ENCODE measurements at regions not wholly inside any gene's neighbourhood (a gene's known extent, or its start where the extent isn't known, plus 50 kb on each side); places are given as distances from the start of the nearest gene placed in this dataset.
"Not testable (repeated sequence)": the region's sequence is repeated elsewhere in the genome, so short reads cannot be mapped to it uniquely, and the experiment has no call there.

GRCh38 chr6:169406804-169407203 lies 153.2 kb upstream of the THBS2 start:
- peaks cover 38 to 63% (median 51%) of the 10 kb centered on the region in 10 experiments for H3K4me1 ChIP-seq
- H3K9ac ChIP-seq = no peak overlapping the region
- peaks cover 49 to 84% (median 79%) of the 10 kb centered on the region in 11 experiments for H3K9me3 ChIP-seq (replicated peaks in 1 of 11)
- H3K4me3 ChIP-seq = no peak overlapping the region
- peak overlapping the region in 7 of 11 experiments; percentile 20 to 61 (median 36); a peak in 11 of 22 replicates for H3K4me2 ChIP-seq
- no peak for TF ChIP-seq Cebpa-rat (IDR thresholded peaks at IDR 0.05)
- H4K20me1 ChIP-seq = no peaks in the 10 kb centered on the region
- peaks cover 0 to 16% (median 0%) of the 10 kb centered on the region in 11 experiments; a peak in 2 of 22 replicates for H3K36me3 ChIP-seq
- peak overlapping the region in 4 of 11 experiments; percentile 4 to 96 (median 22); a peak in 5 of 22 replicates for H3K27ac ChIP-seq
- H3K27me3 ChIP-seq = no peaks in the 10 kb centered on the region

GRCh38 chr6:169406034-169406433 lies 152.4 kb upstream of the THBS2 start:
- peaks cover 0 to 14% (median 0%) of the 10 kb centered on the region in 11 experiments; a peak in 2 of 22 replicates for H3K36me3 ChIP-seq
- H3K4me1 ChIP-seq = peaks cover 30 to 55% (median 45%) of the 10 kb centered on the region in 10 experiments
- peak overlapping the region in 2 of 11 experiments; percentile 4 to 96; a peak in 2 of 22 replicates for H3K27ac ChIP-seq
- no peak for TF ChIP-seq Cebpa-rat (IDR thresholded peaks at IDR 0.05)
- H3K9me3 ChIP-seq (replicated peaks in 1 of 11) = peaks cover 41 to 77% (median 71%) of the 10 kb centered on the region in 11 experiments
- no peaks in the 10 kb centered on the region for H4K20me1 ChIP-seq
- H3K4me2 ChIP-seq = no peak overlapping the region
- no peaks in the 10 kb centered on the region for H3K27me3 ChIP-seq
- no peak overlapping the region for H3K9ac ChIP-seq
- no peak overlapping the region for H3K4me3 ChIP-seq

GRCh38 chr6:169404828-169405227 lies 151.2 kb upstream of the THBS2 start:
- H4K20me1 ChIP-seq = no peaks in the 10 kb centered on the region
- TF ChIP-seq Cebpa-rat (IDR thresholded peaks at IDR 0.05) = no peak
- no peak overlapping the region; a peak in 1 of 22 replicates for H3K4me2 ChIP-seq
- H3K4me3 ChIP-seq = no peak overlapping the region
- peaks cover 0 to 8% (median 0%) of the 10 kb centered on the region in 11 experiments; a peak in 2 of 22 replicates for H3K36me3 ChIP-seq
- peaks cover 18 to 44% (median 38%) of the 10 kb centered on the region in 10 experiments for H3K4me1 ChIP-seq
- no peak overlapping the region for H3K9ac ChIP-seq
- H3K9me3 ChIP-seq (replicated peaks in 1 of 11) = peaks cover 29 to 65% (median 59%) of the 10 kb centered on the region in 11 experiments
- 0 out of 22 replicates have a peak overlapping the region, but pooled peaks of 1 of the 11 experiments have one; percentile 7 for H3K27ac ChIP-seq
- H3K27me3 ChIP-seq = no peaks in the 10 kb centered on the region

DNA sequence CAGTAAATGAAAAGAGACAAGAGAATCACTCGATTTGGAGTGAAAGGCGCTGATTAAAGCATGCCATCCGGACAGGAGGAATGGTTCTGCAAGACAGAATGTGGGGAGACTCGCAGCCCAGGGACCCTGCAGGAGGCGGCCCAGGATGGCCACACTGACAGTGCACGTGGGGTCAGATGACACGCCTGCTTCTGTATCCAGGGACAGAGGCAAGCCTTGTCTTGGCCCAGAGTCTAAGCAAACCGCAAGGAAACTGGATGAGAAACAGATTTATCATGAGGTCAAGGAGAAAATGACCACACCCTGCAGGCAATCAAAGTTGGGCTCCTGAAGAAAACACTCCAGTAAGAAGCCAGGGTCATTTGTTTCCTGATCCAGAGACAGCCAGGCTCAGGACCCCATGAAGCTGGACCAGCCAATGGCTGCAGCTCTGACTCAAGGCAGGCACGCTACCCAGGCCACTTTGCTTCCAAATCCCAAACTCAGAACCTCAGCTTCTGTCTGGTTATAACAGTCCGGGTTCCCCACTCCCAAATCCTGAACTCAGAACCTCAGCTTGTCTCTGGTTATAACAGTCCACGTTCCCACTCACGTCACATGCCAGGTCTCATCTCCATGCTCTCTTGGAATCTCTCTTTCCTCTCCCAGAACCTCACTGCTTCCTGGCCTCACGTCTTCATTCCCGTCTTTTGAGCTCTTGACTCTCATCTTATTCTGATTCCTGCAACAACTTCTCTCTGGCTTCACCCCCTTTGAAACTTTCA lies 144.9 kb upstream of the THBS2 start:
- TF ChIP-seq Cebpa-rat (IDR thresholded peaks at IDR 0.05) = no peak
- H3K9me3 ChIP-seq (replicated peaks in 1 of 11) = peaks cover 2 to 17% (median 9%) of the 10 kb centered on the region in 11 experiments; a peak in 18 of 22 replicates
- no peaks in the 10 kb centered on the region for H3K36me3 ChIP-seq
- H3K4me1 ChIP-seq = peaks cover 11 to 29% (median 23%) of the 10 kb centered on the region in 10 experiments; a peak in 19 of 20 replicates
- H3K9ac ChIP-seq = no peak overlapping the region
- 0 out of 22 replicates have a peak overlapping the region, but pooled peaks of 1 of the 11 experiments have one; percentile 2 for H3K27ac ChIP-seq
- no peak overlapping the region for H3K4me3 ChIP-seq
- H3K27me3 ChIP-seq = no peaks in the 10 kb centered on the region
- H4K20me1 ChIP-seq = no peaks in the 10 kb centered on the region
- H3K4me2 ChIP-seq = no peak overlapping the region

DNA sequence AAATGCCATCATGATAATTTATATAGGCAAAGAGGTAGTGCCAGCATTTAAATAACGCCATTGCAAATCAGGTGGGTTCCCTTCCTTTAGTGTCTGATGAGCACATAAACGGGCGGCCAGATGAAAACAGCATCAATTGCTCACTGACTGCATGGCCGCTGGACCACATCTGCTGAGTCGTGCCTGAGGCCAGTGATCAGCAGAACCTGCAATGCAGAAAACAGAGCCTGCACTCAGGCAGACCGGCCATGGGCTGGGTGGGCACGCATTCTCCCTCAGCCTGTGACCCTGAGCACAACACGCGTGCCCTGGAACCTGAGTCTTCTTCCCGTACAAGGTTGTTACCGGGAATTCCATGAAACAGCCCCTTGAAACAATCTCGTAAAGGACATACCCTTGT lies 144.0 kb upstream of the THBS2 start:
- TF ChIP-seq Cebpa-rat (IDR thresholded peaks at IDR 0.05) = no peak
- Histone ChIP-seq H3K4me2 (peak overlapping the region in 7 of 11 experiments; percentile 2 to 55 (median 19); a peak in 8 of 22 replicates), H3K4me3 (no peak overlapping the region), H3K27me3 (no peaks in the 10 kb centered on the region), H3K4me1 (peaks cover 11 to 27% (median 21%) of the 10 kb centered on the region in 10 experiments; a peak in 19 of 20 replicates), H4K20me1 (no peaks in the 10 kb centered on the region), H3K9me3 (replicated peaks in 1 of 11) (peaks cover 7 to 19% (median 13%) of the 10 kb centered on the region in 11 experiments), H3K36me3 (no peaks in the 10 kb centered on the region), H3K9ac (no peak overlapping the region), H3K27ac (no peak overlapping the region)

GRCh38 chr6:169396554-169397163 lies 143.0 kb upstream of the THBS2 start:
- TF ChIP-seq Cebpa-rat (IDR thresholded peaks at IDR 0.05) = no peak
- Histone ChIP-seq H3K36me3 (no peaks in the 10 kb centered on the region), H3K4me1 (peaks cover 11 to 27% (median 21%) of the 10 kb centered on the region in 10 experiments; a peak in 19 of 20 replicates)

GRCh38 chr6:169396009-169396539 lies 142.4 kb upstream of the THBS2 start:
- peak overlapping the region; percentile 17 to 63 (median 46); a peak in 18 of 22 replicates for H3K4me2 ChIP-seq
- peaks cover 23 to 35% (median 29%) of the 10 kb centered on the region in 11 experiments for H3K9me3 ChIP-seq (replicated peaks in 1 of 11)
- peaks cover 11 to 27% (median 21%) of the 10 kb centered on the region in 10 experiments; a peak in 19 of 20 replicates for H3K4me1 ChIP-seq

More at GRCh38 chr6:169396554-169397163, 143.0 kb upstream of the THBS2 start:
- Histone ChIP-seq H4K20me1 (no peaks in the 10 kb centered on the region), H3K27me3 (no peaks in the 10 kb centered on the region), H3K4me2 (peak overlapping the region; percentile 17 to 63 (median 46); a peak in 20 of 22 replicates), H3K9ac (no peak overlapping the region), H3K27ac (peak overlapping the region in 1 of 11 experiments; percentile 17; a peak in 1 of 22 replicates), H3K9me3 (replicated peaks in 1 of 11) (peaks cover 17 to 30% (median 23%) of the 10 kb centered on the region in 11 experiments), H3K4me3 (no peak overlapping the region)

GRCh38 chr6:169395080-169395805 lies 141.6 kb upstream of the THBS2 start:
- H3K9ac ChIP-seq = no peak overlapping the region
- 0 out of 22 replicates have a peak overlapping the region, but pooled peaks of 1 of the 11 experiments have one; percentile 63 for H3K4me2 ChIP-seq
- TF ChIP-seq Cebpa-rat (IDR thresholded peaks at IDR 0.05) = no peak
- H3K27ac ChIP-seq = no peak overlapping the region
- H3K9me3 ChIP-seq (replicated peaks in 1 of 11) = peaks cover 32 to 44% (median 37%) of the 10 kb centered on the region in 11 experiments
- H4K20me1 ChIP-seq = no peaks in the 10 kb centered on the region
- no peaks in the 10 kb centered on the region for H3K36me3 ChIP-seq
- peaks cover 11 to 27% (median 21%) of the 10 kb centered on the region in 10 experiments; a peak in 19 of 20 replicates for H3K4me1 ChIP-seq
- no peak overlapping the region for H3K4me3 ChIP-seq
- no peaks in the 10 kb centered on the region for H3K27me3 ChIP-seq

More at GRCh38 chr6:169396009-169396539, 142.4 kb upstream of the THBS2 start:
- H3K4me3 ChIP-seq, H4K20me1 ChIP-seq, H3K27me3 ChIP-seq, H3K36me3 ChIP-seq, H3K27ac ChIP-seq, H3K9ac ChIP-seq: not testable (repeated sequence)

Measured in BLaER1 treated with 17β-estradiol and CSF1 and Interleukin-3, amounts not matched to agents 10 nM and 100 nM (cell line).